ENCODE measurements at regions not wholly inside any gene's neighbourhood (a gene's known extent, or its start where the extent isn't known, plus 50 kb on each side); places are given as distances from the start of the nearest gene placed in this dataset.

DNA sequence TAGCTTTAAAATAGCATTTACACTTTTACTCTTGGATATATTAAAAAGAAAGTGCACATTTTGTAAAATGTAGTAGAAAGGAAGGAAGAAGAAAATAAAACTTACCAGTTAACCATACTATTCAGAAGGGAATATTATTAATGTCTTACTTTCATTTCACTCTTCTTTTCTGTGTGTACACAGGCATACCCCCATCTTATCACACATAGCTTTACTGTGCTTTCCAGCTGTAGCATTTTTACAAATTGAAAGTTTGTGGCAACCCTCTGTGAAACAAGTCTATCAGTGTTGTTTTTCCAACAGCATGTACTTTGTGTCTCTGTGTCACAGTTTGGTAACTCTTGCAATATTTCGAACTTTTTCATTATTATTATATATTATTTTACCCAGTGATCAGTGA, 314.5 kb downstream of the UTRN start:
- TF ChIP-seq, protein P1, sequence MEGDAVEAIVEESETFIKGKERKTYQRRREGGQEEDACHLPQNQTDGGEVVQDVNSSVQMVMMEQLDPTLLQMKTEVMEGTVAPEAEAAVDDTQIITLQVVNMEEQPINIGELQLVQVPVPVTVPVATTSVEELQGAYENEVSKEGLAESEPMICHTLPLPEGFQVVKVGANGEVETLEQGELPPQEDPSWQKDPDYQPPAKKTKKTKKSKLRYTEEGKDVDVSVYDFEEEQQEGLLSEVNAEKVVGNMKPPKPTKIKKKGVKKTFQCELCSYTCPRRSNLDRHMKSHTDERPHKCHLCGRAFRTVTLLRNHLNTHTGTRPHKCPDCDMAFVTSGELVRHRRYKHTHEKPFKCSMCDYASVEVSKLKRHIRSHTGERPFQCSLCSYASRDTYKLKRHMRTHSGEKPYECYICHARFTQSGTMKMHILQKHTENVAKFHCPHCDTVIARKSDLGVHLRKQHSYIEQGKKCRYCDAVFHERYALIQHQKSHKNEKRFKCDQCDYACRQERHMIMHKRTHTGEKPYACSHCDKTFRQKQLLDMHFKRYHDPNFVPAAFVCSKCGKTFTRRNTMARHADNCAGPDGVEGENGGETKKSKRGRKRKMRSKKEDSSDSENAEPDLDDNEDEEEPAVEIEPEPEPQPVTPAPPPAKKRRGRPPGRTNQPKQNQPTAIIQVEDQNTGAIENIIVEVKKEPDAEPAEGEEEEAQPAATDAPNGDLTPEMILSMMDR (IDR thresholded peaks at IDR 0.05): no peak
- no peak for TF ChIP-seq POLR2A (IDR thresholded peaks at IDR 0.05)

Data from Peyer's patch (tissue), 4 donors.